ENCODE measurements at regions not wholly inside any gene's neighbourhood (a gene's known extent, or its start where the extent isn't known, plus 50 kb on each side); places are given as distances from the start of the nearest gene placed in this dataset.

GRCh38 chr10:128599538-128599937, 473.3 kb upstream of the MKI67 start:
- ChIA-PET CTCF (no interaction called here), POLR2A (no interaction called here)
- Histone ChIP-seq H3K9me3 (ENCODE audit: control insufficient read depth, insufficient read depth, low read length) (peaks cover 23% of the 10 kb centered on the region), H3K4me3 (ENCODE audit: low read depth, low read length) (no peak overlapping the region), H3K27me3 (ENCODE audit: control insufficient read depth, insufficient read depth, low read length) (no peaks in the 10 kb centered on the region), H3K27ac (ENCODE audit: low read depth, low read length) (no peak overlapping the region)
- no peak for TF ChIP-seq CTCF (IDR thresholded peaks at IDR 0.05; ENCODE audit: low read depth, low read length)
- DNase-seq (ENCODE audit: low read depth, low spot score), result no peak

GRCh38 chr10:128602183-128602582, 476.0 kb upstream of the MKI67 start:
- H3K27ac ChIP-seq (ENCODE audit: low read depth, low read length), result no peak overlapping the region
- DNase-seq (ENCODE audit: low read depth, low spot score), result no peak
- peaks cover 25% of the 10 kb centered on the region for H3K9me3 ChIP-seq (ENCODE audit: control insufficient read depth, insufficient read depth, low read length)
- POLR2A ChIA-PET, result interaction anchor here (0.6 kb wide), 1 partner anchor 339 kb away, joined by 3 read pairs; no protein-coding TSS in a partner anchor
- CTCF ChIA-PET, result no interaction called here
- TF ChIP-seq CTCF (IDR thresholded peaks at IDR 0.05; ENCODE audit: low read depth, low read length), result no peak
- no peak overlapping the region for H3K4me3 ChIP-seq (ENCODE audit: low read depth, low read length)
- H3K27me3 ChIP-seq (ENCODE audit: control insufficient read depth, insufficient read depth, low read length), result no peaks in the 10 kb centered on the region

GRCh38 chr10:128604025-128604424, 477.8 kb upstream of the MKI67 start:
- Histone ChIP-seq H3K9me3 (ENCODE audit: control insufficient read depth, insufficient read depth, low read length) (peaks cover 38% of the 10 kb centered on the region), H3K27ac (ENCODE audit: low read depth, low read length) (no peak overlapping the region), H3K4me3 (ENCODE audit: low read depth, low read length) (no peak overlapping the region), H3K27me3 (ENCODE audit: control insufficient read depth, insufficient read depth, low read length) (no peaks in the 10 kb centered on the region)
- no peak for DNase-seq (ENCODE audit: low read depth, low spot score)
- CTCF ChIA-PET, result no interaction called here
- POLR2A ChIA-PET, result no interaction called here
- no peak for TF ChIP-seq CTCF (IDR thresholded peaks at IDR 0.05; ENCODE audit: low read depth, low read length)

GRCh38 chr10:128605180-128605579, 479.0 kb upstream of the MKI67 start:
- H3K9me3 ChIP-seq (ENCODE audit: control insufficient read depth, insufficient read depth, low read length), result peaks cover 46% of the 10 kb centered on the region
- POLR2A ChIA-PET, result no interaction called here
- CTCF ChIA-PET, result no interaction called here
- no peak for TF ChIP-seq CTCF (IDR thresholded peaks at IDR 0.05; ENCODE audit: low read depth, low read length)
- H3K4me3 ChIP-seq (ENCODE audit: low read depth, low read length), result no peak overlapping the region
- no peaks in the 10 kb centered on the region for H3K27me3 ChIP-seq (ENCODE audit: control insufficient read depth, insufficient read depth, low read length)
- no peak for DNase-seq (ENCODE audit: low read depth, low spot score)
- H3K27ac ChIP-seq (ENCODE audit: low read depth, low read length), result no peak overlapping the region

- ChIA-PET POLR2A (no interaction called here), CTCF (no interaction called here)
- Histone ChIP-seq H3K27me3 (ENCODE audit: control insufficient read depth, insufficient read depth, low read length) (no peaks in the 10 kb centered on the region), H3K27ac (ENCODE audit: low read depth, low read length) (no peak overlapping the region), H3K4me3 (ENCODE audit: low read depth, low read length) (no peak overlapping the region), H3K9me3 (ENCODE audit: control insufficient read depth, insufficient read depth, low read length) (peaks cover 55% of the 10 kb centered on the region)
- TF ChIP-seq CTCF (IDR thresholded peaks at IDR 0.05; ENCODE audit: low read depth, low read length), result no peak
- DNase-seq (ENCODE audit: low read depth, low spot score), result no peak
Measured at GRCh38 chr10:128606055-128606454, 479.8 kb upstream of the MKI67 start.
